ENCODE measurements at regions not wholly inside any gene's neighbourhood (a gene's known extent, or its start where the extent isn't known, plus 50 kb on each side); places are given as distances from the start of the nearest gene placed in this dataset.

DNA sequence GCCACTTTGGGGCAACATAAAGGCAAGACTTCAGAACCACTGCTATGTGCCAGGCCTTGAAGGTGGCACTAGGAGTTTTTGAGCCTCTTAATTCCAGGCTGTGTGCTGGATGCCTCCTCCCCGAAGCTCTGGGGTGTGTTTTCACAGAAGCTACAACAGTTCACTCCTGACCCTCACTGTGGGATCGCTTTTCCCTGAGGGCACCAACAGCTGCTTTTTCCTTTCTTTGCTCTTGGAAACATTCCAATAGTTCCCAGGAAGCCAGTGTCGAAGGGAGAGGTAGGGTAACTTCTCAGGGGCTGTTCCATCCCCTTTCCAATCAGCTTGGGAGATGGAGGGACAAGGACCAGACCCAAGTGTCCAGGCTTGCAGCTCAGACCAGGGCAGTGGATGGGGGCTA, 153.4 kb downstream of the C1orf94 start:
- TF ChIP-seq POLR2A (IDR thresholded peaks at IDR 0.05) (no peak), POLR2AphosphoS5 (IDR thresholded peaks at IDR 0.05) (no peak)
- TF ChIP-seq, protein P1, sequence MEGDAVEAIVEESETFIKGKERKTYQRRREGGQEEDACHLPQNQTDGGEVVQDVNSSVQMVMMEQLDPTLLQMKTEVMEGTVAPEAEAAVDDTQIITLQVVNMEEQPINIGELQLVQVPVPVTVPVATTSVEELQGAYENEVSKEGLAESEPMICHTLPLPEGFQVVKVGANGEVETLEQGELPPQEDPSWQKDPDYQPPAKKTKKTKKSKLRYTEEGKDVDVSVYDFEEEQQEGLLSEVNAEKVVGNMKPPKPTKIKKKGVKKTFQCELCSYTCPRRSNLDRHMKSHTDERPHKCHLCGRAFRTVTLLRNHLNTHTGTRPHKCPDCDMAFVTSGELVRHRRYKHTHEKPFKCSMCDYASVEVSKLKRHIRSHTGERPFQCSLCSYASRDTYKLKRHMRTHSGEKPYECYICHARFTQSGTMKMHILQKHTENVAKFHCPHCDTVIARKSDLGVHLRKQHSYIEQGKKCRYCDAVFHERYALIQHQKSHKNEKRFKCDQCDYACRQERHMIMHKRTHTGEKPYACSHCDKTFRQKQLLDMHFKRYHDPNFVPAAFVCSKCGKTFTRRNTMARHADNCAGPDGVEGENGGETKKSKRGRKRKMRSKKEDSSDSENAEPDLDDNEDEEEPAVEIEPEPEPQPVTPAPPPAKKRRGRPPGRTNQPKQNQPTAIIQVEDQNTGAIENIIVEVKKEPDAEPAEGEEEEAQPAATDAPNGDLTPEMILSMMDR (IDR thresholded peaks at IDR 0.05): no peak
